Spleen (tissue), 7 donors: ENCODE measurements at regions not wholly inside any gene's neighbourhood (a gene's known extent, or its start where the extent isn't known, plus 50 kb on each side); places are given as distances from the start of the nearest gene placed in this dataset.

Source experiments
- CTCF ChIP-seq, 11 experiments: fragments of 200-600 bp in 7 of 11; fragments of 450-650 bp in 4 of 11; sonication (generic) in 4 of 11; IDR thresholded peaks in 8 of 11; conservative IDR thresholded peaks in 3 of 11; 1 replicate in 7 of 11; 2 replicates in 4 of 11; pipeline versions ENCODE4 v1.4.0 to v1.8.0; 2016 to 2021; ENCODE audit warnings: antibody characterized with exemption in 11 of 11, inconsistent platforms in 4 of 11, mild to moderate bottlenecking in 1 of 11
- POLR2A ChIP-seq, 3 donors: fragments of 450-650 bp; IDR thresholded peaks; one replicate each; pipeline ENCODE4 v1.5.1; 2017; ENCODE audit warnings: antibody characterized with exemption in 3 of 3, mild to moderate bottlenecking in 1 of 3
- POLR2AphosphoS5 ChIP-seq, 3 donors: sonication (generic); formaldehyde crosslinking; IDR thresholded peaks; one replicate each; pipeline ENCODE4 v1.5.1; 2017; ENCODE audit warnings: antibody characterized with exemption in 3 of 3
- donor health status: DM: no; HTN: no; CAD: no; lungs with moderate emphysema.
- donor health status: DM: no; HTN: no; CAD: no.
- donor health status: DM: no; HTN: no; CAD: no.

- TF ChIP-seq CTCF (IDR thresholded peaks at IDR 0.05 in 8 of 11, conservative IDR thresholded peaks at IDR 0.05 in 3 of 11) = no peak
- TF ChIP-seq POLR2A (IDR thresholded peaks at IDR 0.05) = no peak
- TF ChIP-seq POLR2AphosphoS5 (IDR thresholded peaks at IDR 0.05) = no peak
These were observed 139.8 kb upstream of the MTNR1B start for GRCh38 chr11:92829671-92830070.
